ENCODE measurements at regions not wholly inside any gene's neighbourhood (a gene's known extent, or its start where the extent isn't known, plus 50 kb on each side); places are given as distances from the start of the nearest gene placed in this dataset.

- peak; percentile 38 to 48 for ATAC-seq
- Mint-ChIP-seq H3K9me3 (peaks cover 13% of the 10 kb centered on the region), H3K4me1 (ENCODE audit: low read depth in 2 of 2) (no peaks in the 10 kb centered on the region), H3K27me3 (peaks cover 20 to 42% of the 10 kb centered on the region in 2 donors), H3K4me3 (no peak overlapping the region), H3K27ac (no peak overlapping the region), H3K36me3 (no peaks in the 10 kb centered on the region)
- DNase-seq (ENCODE audit: low spot score) = no peak
Measured at GRCh38 chr3:139095803-139096466, 51.2 kb upstream of the PRR23C start.

GRCh38 chr3:139096670-139097069 is 52.0 kb upstream of the PRR23C start:
- Mint-ChIP-seq H3K4me3 (no peak overlapping the region), H3K9me3 (peaks cover 13% of the 10 kb centered on the region), H3K36me3 (no peaks in the 10 kb centered on the region), H3K4me1 (ENCODE audit: low read depth in 2 of 2) (no peaks in the 10 kb centered on the region), H3K27ac (no peak overlapping the region), H3K27me3 (peaks cover 20 to 38% of the 10 kb centered on the region in 2 donors)
- DNase-seq (ENCODE audit: low spot score) = no peak
- no peak for ATAC-seq

GRCh38 chr3:139098391-139098790 is 53.7 kb upstream of the PRR23C start:
- peaks cover 14 to 30% of the 10 kb centered on the region in 2 donors for H3K27me3 Mint-ChIP-seq
- ATAC-seq (no peak), DNase-seq (ENCODE audit: low spot score) (no peak)
- no peak overlapping the region for H3K27ac Mint-ChIP-seq
- no peaks in the 10 kb centered on the region for H3K36me3 Mint-ChIP-seq
- H3K9me3 Mint-ChIP-seq = peaks cover 4% of the 10 kb centered on the region
- no peaks in the 10 kb centered on the region for H3K4me1 Mint-ChIP-seq (ENCODE audit: low read depth in 2 of 2)
- H3K4me3 Mint-ChIP-seq = no peak overlapping the region

- ATAC-seq = no peak
Measured at GRCh38 chr3:139099968-139100817, 55.5 kb upstream of the PRR23C start.

GRCh38 chr3:139100821-139101220 is 56.1 kb upstream of the PRR23C start:
- ATAC-seq = no peak
- DNase-seq (ENCODE audit: low spot score) = no peak
- Mint-ChIP-seq H3K4me1 (ENCODE audit: low read depth in 2 of 2) (no peaks in the 10 kb centered on the region), H3K27ac (no peak overlapping the region), H3K4me3 (no peak overlapping the region), H3K36me3 (no peaks in the 10 kb centered on the region), H3K27me3 (peaks cover 8 to 25% of the 10 kb centered on the region in 2 donors), H3K9me3 (no peaks in the 10 kb centered on the region)

More at GRCh38 chr3:139099968-139100817, 55.5 kb upstream of the PRR23C start:
- Mint-ChIP-seq H3K36me3 (no peaks in the 10 kb centered on the region), H3K4me1 (ENCODE audit: low read depth in 2 of 2) (no peaks in the 10 kb centered on the region), H3K27ac (no peak overlapping the region), H3K4me3 (no peak overlapping the region), H3K27me3 (peaks cover 8 to 21% of the 10 kb centered on the region in 2 donors), H3K9me3 (no peaks in the 10 kb centered on the region)
- no peak for DNase-seq (ENCODE audit: low spot score)

GRCh38 chr3:139101396-139101795 is 56.7 kb upstream of the PRR23C start:
- ATAC-seq (no peak), DNase-seq (ENCODE audit: low spot score) (no peak)
- no peaks in the 10 kb centered on the region for H3K9me3 Mint-ChIP-seq
- H3K27ac Mint-ChIP-seq = no peak overlapping the region
- H3K27me3 Mint-ChIP-seq = peaks cover 8 to 27% of the 10 kb centered on the region in 2 donors
- H3K36me3 Mint-ChIP-seq = no peaks in the 10 kb centered on the region
- no peak overlapping the region for H3K4me3 Mint-ChIP-seq
- no peaks in the 10 kb centered on the region for H3K4me1 Mint-ChIP-seq (ENCODE audit: low read depth in 2 of 2)

- Mint-ChIP-seq H3K4me1 (ENCODE audit: low read depth in 2 of 2) (no peaks in the 10 kb centered on the region), H3K27ac (no peak overlapping the region), H3K36me3 (no peaks in the 10 kb centered on the region), H3K27me3 (peaks cover 3 to 17% of the 10 kb centered on the region in 2 donors), H3K9me3 (no peaks in the 10 kb centered on the region), H3K4me3 (no peak overlapping the region)
- ATAC-seq = no peak
- no peak for DNase-seq (ENCODE audit: low spot score)
Measured at GRCh38 chr3:139103484-139103883, 58.8 kb upstream of the PRR23C start.

- Mint-ChIP-seq H3K36me3 (no peaks in the 10 kb centered on the region), H3K9me3 (no peaks in the 10 kb centered on the region), H3K27ac (no peak overlapping the region), H3K27me3 (peaks cover 0 to 12% of the 10 kb centered on the region in 2 donors), H3K4me1 (ENCODE audit: low read depth in 2 of 2) (no peaks in the 10 kb centered on the region), H3K4me3 (no peak overlapping the region)
- no peak for DNase-seq (ENCODE audit: low spot score)
- ATAC-seq = no peak
Measured at GRCh38 chr3:139104062-139104461, 59.4 kb upstream of the PRR23C start.

GRCh38 chr3:139105154-139105702 is 60.5 kb upstream of the PRR23C start:
- H3K9me3 Mint-ChIP-seq = no peaks in the 10 kb centered on the region
- H3K4me3 Mint-ChIP-seq = no peak overlapping the region
- ATAC-seq (no peak), DNase-seq (ENCODE audit: low spot score) (no peak)
- peaks cover 0 to 6% of the 10 kb centered on the region in 2 donors for H3K27me3 Mint-ChIP-seq
- no peak overlapping the region for H3K27ac Mint-ChIP-seq
- H3K4me1 Mint-ChIP-seq (ENCODE audit: low read depth in 2 of 2) = peaks cover 0 to 2% of the 10 kb centered on the region in 2 donors
- H3K36me3 Mint-ChIP-seq = no peaks in the 10 kb centered on the region

GRCh38 chr3:139106013-139106932 is 61.6 kb upstream of the PRR23C start:
- Mint-ChIP-seq H3K27me3 (peaks cover 0 to 6% of the 10 kb centered on the region in 2 donors), H3K4me3 (no peak overlapping the region), H3K9me3 (no peaks in the 10 kb centered on the region), H3K27ac (no peak overlapping the region), H3K36me3 (no peaks in the 10 kb centered on the region), H3K4me1 (ENCODE audit: low read depth in 2 of 2) (peaks cover 0 to 6% of the 10 kb centered on the region in 2 donors)
- no peak for DNase-seq (ENCODE audit: low spot score)
- no peak for ATAC-seq

- Mint-ChIP-seq H3K4me1 (ENCODE audit: low read depth in 2 of 2) (peaks cover 0 to 9% of the 10 kb centered on the region in 2 donors), H3K4me3 (no peak overlapping the region), H3K27me3 (peaks cover 0 to 6% of the 10 kb centered on the region in 2 donors), H3K9me3 (no peaks in the 10 kb centered on the region), H3K27ac (no peak overlapping the region), H3K36me3 (no peaks in the 10 kb centered on the region)
- ATAC-seq (no peak), DNase-seq (ENCODE audit: low spot score) (no peak)
Measured at GRCh38 chr3:139107424-139108252, 62.9 kb upstream of the PRR23C start.

GRCh38 chr3:139108253-139108969 is 63.7 kb upstream of the PRR23C start:
- Mint-ChIP-seq H3K4me1 (ENCODE audit: low read depth in 2 of 2) (peaks cover 0 to 9% of the 10 kb centered on the region in 2 donors), H3K9me3 (no peaks in the 10 kb centered on the region), H3K4me3 (no peak overlapping the region), H3K36me3 (no peaks in the 10 kb centered on the region), H3K27ac (no peak overlapping the region), H3K27me3 (peaks cover 0 to 6% of the 10 kb centered on the region in 2 donors)
- ATAC-seq (no peak), DNase-seq (ENCODE audit: low spot score) (no peak)
